ENCODE measurements at regions not wholly inside any gene's neighbourhood (a gene's known extent, or its start where the extent isn't known, plus 50 kb on each side); places are given as distances from the start of the nearest gene placed in this dataset.

- Mint-ChIP-seq H3K4me1 (no peaks in the 10 kb centered on the region), H3K27ac (no peak overlapping the region), H3K9me3 (no peaks in the 10 kb centered on the region), H3K27me3 (ENCODE audit: low read depth) (no peaks in the 10 kb centered on the region), H3K36me3 (ENCODE audit: low read depth) (no peaks in the 10 kb centered on the region), H3K4me3 (no peak overlapping the region)
- TF ChIP-seq CTCF (IDR thresholded peaks at IDR 0.05; ENCODE audit: unreplicated experiment in 3 of 3) = no peak
Observed at GRCh38 chr13:36493046-36493445, 60.8 kb downstream of the CCNA1 start.

GRCh38 chr13:36495431-36495830 lies 63.1 kb downstream of the CCNA1 start:
- TF ChIP-seq CTCF (IDR thresholded peaks at IDR 0.05; ENCODE audit: unreplicated experiment in 3 of 3) = no peak
- Mint-ChIP-seq H3K4me3 (no peak overlapping the region), H3K9me3 (no peaks in the 10 kb centered on the region), H3K4me1 (no peaks in the 10 kb centered on the region), H3K36me3 (ENCODE audit: low read depth) (no peaks in the 10 kb centered on the region), H3K27ac (no peak overlapping the region), H3K27me3 (ENCODE audit: low read depth) (no peaks in the 10 kb centered on the region)

- H3K4me3 Mint-ChIP-seq = no peak overlapping the region
- H3K27me3 Mint-ChIP-seq (ENCODE audit: low read depth) = peaks cover under 1% of the 10 kb centered on the region
- no peaks in the 10 kb centered on the region for H3K4me1 Mint-ChIP-seq
- no peak overlapping the region for H3K27ac Mint-ChIP-seq
- H3K9me3 Mint-ChIP-seq = peaks cover 5% of the 10 kb centered on the region
- TF ChIP-seq CTCF (IDR thresholded peaks at IDR 0.05; ENCODE audit: unreplicated experiment in 3 of 3) = no peak
- H3K36me3 Mint-ChIP-seq (ENCODE audit: low read depth) = no peaks in the 10 kb centered on the region
Observed at GRCh38 chr13:36509369-36509768, 77.1 kb downstream of the CCNA1 start.

- Mint-ChIP-seq H3K27me3 (ENCODE audit: low read depth) (peaks cover 4% of the 10 kb centered on the region), H3K9me3 (no peaks in the 10 kb centered on the region), H3K27ac (no peak overlapping the region), H3K4me1 (no peaks in the 10 kb centered on the region), H3K4me3 (no peak overlapping the region), H3K36me3 (ENCODE audit: low read depth) (no peaks in the 10 kb centered on the region)
- TF ChIP-seq CTCF (IDR thresholded peaks at IDR 0.05; ENCODE audit: unreplicated experiment in 3 of 3) = no peak
Observed at GRCh38 chr13:36512771-36513170, 80.5 kb downstream of the CCNA1 start.

GRCh38 chr13:36513266-36513665 lies 81.0 kb downstream of the CCNA1 start:
- H3K4me1 Mint-ChIP-seq = no peaks in the 10 kb centered on the region
- H3K27ac Mint-ChIP-seq = no peak overlapping the region
- H3K9me3 Mint-ChIP-seq = no peaks in the 10 kb centered on the region
- H3K36me3 Mint-ChIP-seq (ENCODE audit: low read depth) = no peaks in the 10 kb centered on the region
- peaks cover 4% of the 10 kb centered on the region for H3K27me3 Mint-ChIP-seq (ENCODE audit: low read depth)
- no peak overlapping the region for H3K4me3 Mint-ChIP-seq
- TF ChIP-seq CTCF (IDR thresholded peaks at IDR 0.05; ENCODE audit: unreplicated experiment in 3 of 3) = no peak

GRCh38 chr13:36515466-36515865 lies 83.2 kb downstream of the CCNA1 start:
- Mint-ChIP-seq H3K27ac (no peak overlapping the region), H3K9me3 (no peaks in the 10 kb centered on the region), H3K4me3 (no peak overlapping the region), H3K27me3 (ENCODE audit: low read depth) (peaks cover 7% of the 10 kb centered on the region), H3K4me1 (no peaks in the 10 kb centered on the region), H3K36me3 (ENCODE audit: low read depth) (no peaks in the 10 kb centered on the region)
- no peak for TF ChIP-seq CTCF (IDR thresholded peaks at IDR 0.05; ENCODE audit: unreplicated experiment in 3 of 3)

Measured in nephron (organoid).